ENCODE measurements at regions not wholly inside any gene's neighbourhood (a gene's known extent, or its start where the extent isn't known, plus 50 kb on each side); places are given as distances from the start of the nearest gene placed in this dataset.
"Not testable (repeated sequence)": the region's sequence is repeated elsewhere in the genome, so short reads cannot be mapped to it uniquely, and the experiment has no call there.

- H3K4me3 ChIP-seq (ENCODE audit: low read length) = no peak overlapping the region
- DNase-seq (ENCODE audit: low read depth, low spot score) = no peak
Observed at GRCh38 chrX:16312761-16313623, 145.7 kb downstream of the MAGEB17 start.

- no peak for DNase-seq (ENCODE audit: low read depth, low spot score)
- H3K4me3 ChIP-seq (ENCODE audit: low read length) = no peak overlapping the region
Observed at GRCh38 chrX:16316331-16316730, 149.1 kb downstream of the MAGEB17 start.

- DNase-seq (ENCODE audit: low read depth, low spot score) = no peak
- no peak overlapping the region for H3K4me3 ChIP-seq (ENCODE audit: low read length)
Observed at GRCh38 chrX:16319929-16320328, 152.6 kb downstream of the MAGEB17 start.

GRCh38 chrX:16320765-16321355, 153.6 kb downstream of the MAGEB17 start:
- no peak for DNase-seq (ENCODE audit: low read depth, low spot score)
- H3K4me3 ChIP-seq (ENCODE audit: low read length) = no peak overlapping the region

GRCh38 chrX:16333453-16333852, 166.2 kb downstream of the MAGEB17 start:
- DNase-seq (ENCODE audit: low read depth, low spot score) = no peak

GRCh38 chrX:16335181-16335580, 167.9 kb downstream of the MAGEB17 start:
- DNase-seq (ENCODE audit: low read depth, low spot score) = no peak
- H3K4me3 ChIP-seq (ENCODE audit: low read length) = no peak overlapping the region

More at GRCh38 chrX:16333453-16333852, 166.2 kb downstream of the MAGEB17 start:
- H3K4me3 ChIP-seq (ENCODE audit: low read length) = no peak overlapping the region

GRCh38 chrX:16347968-16348670, 180.8 kb downstream of the MAGEB17 start:
- DNase-seq (ENCODE audit: low read depth, low spot score) = no peak
- no peak overlapping the region for H3K4me3 ChIP-seq (ENCODE audit: low read length)

- DNase-seq (ENCODE audit: low read depth, low spot score) = no peak
- H3K4me3 ChIP-seq (ENCODE audit: low read length) = no peak overlapping the region
Observed at GRCh38 chrX:16357902-16358301, 190.6 kb downstream of the MAGEB17 start.

GRCh38 chrX:16360056-16360455, 192.8 kb downstream of the MAGEB17 start:
- H3K4me3 ChIP-seq (ENCODE audit: low read length); DNase-seq (ENCODE audit: low read depth, low spot score): not testable (repeated sequence)

- DNase-seq (ENCODE audit: low read depth, low spot score) = no peak
- no peak overlapping the region for H3K4me3 ChIP-seq (ENCODE audit: low read length)
Observed at GRCh38 chrX:16368696-16369095, 201.4 kb downstream of the MAGEB17 start.

GRCh38 chrX:16376056-16376455, 208.8 kb downstream of the MAGEB17 start:
- no peak overlapping the region for H3K4me3 ChIP-seq (ENCODE audit: low read length)
- no peak for DNase-seq (ENCODE audit: low read depth, low spot score)

GRCh38 chrX:16386126-16386525, 218.8 kb downstream of the MAGEB17 start:
- no peak overlapping the region for H3K4me3 ChIP-seq (ENCODE audit: low read length)
- no peak for DNase-seq (ENCODE audit: low read depth, low spot score)

GRCh38 chrX:16392597-16392996, 225.3 kb downstream of the MAGEB17 start:
- DNase-seq (ENCODE audit: low read depth, low spot score) = no peak
- H3K4me3 ChIP-seq (ENCODE audit: low read length) = no peak overlapping the region

GRCh38 chrX:16394290-16394689, 227.0 kb downstream of the MAGEB17 start:
- no peak overlapping the region for H3K4me3 ChIP-seq (ENCODE audit: low read length)
- DNase-seq (ENCODE audit: low read depth, low spot score) = no peak

- DNase-seq (ENCODE audit: low read depth, low spot score) = no peak
- H3K4me3 ChIP-seq (ENCODE audit: low read length) = no peak overlapping the region
Observed at GRCh38 chrX:16403808-16404207, 236.5 kb downstream of the MAGEB17 start.

GRCh38 chrX:16416588-16416987, 233.4 kb upstream of the S100G start:
- no peak for DNase-seq (ENCODE audit: low read depth, low spot score)

GRCh38 chrX:16418650-16419049, 231.3 kb upstream of the S100G start:
- H3K4me3 ChIP-seq (ENCODE audit: low read length) = no peak overlapping the region
- no peak for DNase-seq (ENCODE audit: low read depth, low spot score)

More at GRCh38 chrX:16416588-16416987, 233.4 kb upstream of the S100G start:
- H3K4me3 ChIP-seq (ENCODE audit: low read length) = no peak overlapping the region

GRCh38 chrX:16427668-16428067, 222.3 kb upstream of the S100G start:
- no peak overlapping the region for H3K4me3 ChIP-seq (ENCODE audit: low read length)
- no peak for DNase-seq (ENCODE audit: low read depth, low spot score)

GRCh38 chrX:16429406-16429805, 220.6 kb upstream of the S100G start:
- no peak overlapping the region for H3K4me3 ChIP-seq (ENCODE audit: low read length)

GRCh38 chrX:16431266-16431665, 218.7 kb upstream of the S100G start:
- H3K4me3 ChIP-seq (ENCODE audit: low read length) = no peak overlapping the region
- no peak for DNase-seq (ENCODE audit: low read depth, low spot score)

More at GRCh38 chrX:16429406-16429805, 220.6 kb upstream of the S100G start:
- DNase-seq (ENCODE audit: low read depth, low spot score) = no peak

All from Jurkat, Clone E6-1 (cell line).